GM21528 (cell line): ENCODE measurements at regions not wholly inside any gene's neighbourhood (a gene's known extent, or its start where the extent isn't known, plus 50 kb on each side); places are given as distances from the start of the nearest gene placed in this dataset.

Experiments used
- ATAC-seq: cut with Tn5 transposase; IDR thresholded peaks from one replicate; pipeline ENCODE4 v1.9.1; 2021; ENCODE audit warnings: mild to moderate bottlenecking, moderate library complexity; ENCODE audit not compliant: unreplicated experiment, low FRiP score

DNA sequence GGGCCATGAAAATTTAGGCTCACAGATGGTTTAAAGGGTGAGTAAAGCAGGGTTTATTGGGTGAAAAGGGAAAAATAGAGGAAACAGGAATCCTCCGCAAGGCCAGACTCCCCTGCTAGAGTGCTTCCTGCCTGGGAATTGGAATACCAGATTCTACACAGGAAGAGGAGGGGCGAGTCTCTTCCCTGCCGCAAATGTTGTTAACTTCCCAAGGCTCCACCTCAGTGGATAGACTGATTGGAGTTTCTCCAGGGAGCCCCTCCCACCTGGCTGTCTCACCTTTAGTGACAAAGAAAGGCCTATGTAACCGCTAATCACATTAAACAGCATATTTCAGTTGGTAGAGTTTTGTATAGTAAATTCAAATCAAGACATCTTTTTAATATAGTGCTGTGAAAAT is 1450.1 kb downstream of the KCNT2 start:
- ATAC-seq = no peak

GRCh38 chr1:195153107-195153506 is 1455.1 kb downstream of the KCNT2 start:
- ATAC-seq = no peak

- no peak for ATAC-seq
These were observed 1457.5 kb downstream of the KCNT2 start for GRCh38 chr1:195150768-195151167.

DNA sequence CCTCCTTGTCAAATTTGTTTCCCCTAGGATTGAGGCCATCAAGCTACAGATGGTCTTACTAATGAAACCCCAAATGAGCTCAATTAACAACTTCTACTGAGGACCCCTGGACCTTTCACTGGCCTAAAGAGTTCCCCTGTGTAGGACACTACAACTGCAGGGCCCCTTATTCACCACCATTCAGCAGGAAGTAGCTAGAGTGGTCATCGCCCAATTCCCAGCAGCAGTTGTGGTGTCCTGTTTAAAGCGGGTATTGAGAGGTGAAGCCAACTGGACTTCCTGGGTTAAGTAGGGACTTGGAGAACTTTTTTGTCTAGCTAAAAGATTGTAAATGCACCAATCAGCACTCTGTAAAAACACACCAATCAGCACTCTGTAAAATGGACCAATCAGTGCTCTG is 1466.9 kb downstream of the KCNT2 start:
- no peak for ATAC-seq

DNA sequence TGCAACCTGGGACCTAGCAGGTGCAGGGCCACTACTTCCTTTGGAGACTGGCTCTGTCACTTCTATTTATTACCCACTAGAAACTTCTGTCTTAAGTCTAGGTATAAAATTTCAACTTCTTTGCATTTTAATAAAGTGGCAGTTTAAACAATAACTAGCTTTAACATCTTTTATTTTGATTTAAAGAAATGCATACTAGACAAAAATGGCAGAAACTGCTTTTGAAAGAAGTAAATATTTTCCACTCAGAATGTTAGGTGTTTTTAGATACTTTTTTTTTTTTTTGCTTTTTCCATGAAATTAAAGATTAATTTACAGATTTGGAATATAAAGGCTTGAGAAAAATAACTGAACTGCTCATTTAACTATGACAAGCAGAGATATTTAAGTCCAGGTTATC is 1477.6 kb downstream of the KCNT2 start:
- no peak for ATAC-seq

DNA sequence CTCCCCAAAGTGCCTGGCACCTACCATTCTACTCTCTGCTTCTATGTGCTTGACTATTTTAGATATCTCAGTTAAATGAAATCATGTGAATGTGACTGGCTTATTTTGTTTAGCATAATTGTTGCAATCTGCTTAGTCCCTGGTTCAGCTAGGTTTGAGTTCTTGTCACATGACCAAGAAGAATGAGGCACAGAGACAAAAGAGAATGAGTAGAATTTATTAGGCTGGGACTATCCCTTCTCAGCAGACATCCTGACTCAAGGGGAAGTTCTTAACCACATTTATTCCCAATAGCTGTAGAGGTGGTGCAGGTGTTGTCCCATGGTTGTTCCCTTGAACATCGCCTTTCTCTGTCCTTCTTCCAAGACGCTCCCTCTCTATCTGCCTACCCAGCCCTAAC is 1485.7 kb downstream of the KCNT2 start:
- no peak for ATAC-seq

DNA sequence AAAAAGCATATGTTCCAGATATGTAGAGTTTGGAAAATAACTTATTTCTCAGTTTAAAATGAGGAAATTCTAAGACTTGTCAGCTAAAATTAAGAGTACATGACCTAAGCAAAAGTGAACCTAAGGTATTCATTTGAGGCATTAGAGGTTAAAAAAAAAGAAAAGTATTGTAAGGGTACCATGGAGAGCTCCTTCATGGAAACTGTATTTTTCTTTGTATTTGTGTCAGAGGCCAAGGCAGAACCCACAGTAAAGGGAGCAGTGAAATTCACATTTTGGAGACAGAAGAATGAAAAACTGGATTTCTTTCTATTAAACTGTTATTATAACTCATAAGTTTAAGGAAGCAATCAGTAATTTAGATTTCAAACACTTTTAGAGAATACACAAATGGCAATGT is 1494.8 kb downstream of the KCNT2 start:
- ATAC-seq = no peak

DNA sequence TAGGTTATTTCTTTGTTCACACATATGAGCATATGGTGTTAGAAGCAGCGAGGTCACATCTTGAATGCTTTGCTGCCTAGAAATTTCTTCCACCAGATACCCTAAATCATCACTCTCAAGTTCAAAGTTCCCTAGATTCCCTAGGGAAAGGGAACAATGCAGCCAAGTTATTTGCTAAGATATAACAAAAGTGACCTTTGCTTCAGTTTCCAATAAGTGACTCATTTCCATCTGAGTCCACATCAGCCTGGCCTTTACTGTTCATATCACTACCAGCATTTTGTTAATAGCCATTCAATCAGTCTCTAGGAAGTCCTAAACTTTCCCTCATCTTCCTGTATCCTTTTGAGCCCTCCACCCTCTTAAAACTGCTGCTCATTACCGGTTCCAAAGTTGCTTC is 1502.5 kb downstream of the KCNT2 start:
- ATAC-seq = no peak

- ATAC-seq = no peak
These were observed 1503.0 kb downstream of the KCNT2 start for GRCh38 chr1:195105281-195105680.

GRCh38 chr1:195097316-195097715 is 1510.9 kb downstream of the KCNT2 start:
- no peak for ATAC-seq

DNA sequence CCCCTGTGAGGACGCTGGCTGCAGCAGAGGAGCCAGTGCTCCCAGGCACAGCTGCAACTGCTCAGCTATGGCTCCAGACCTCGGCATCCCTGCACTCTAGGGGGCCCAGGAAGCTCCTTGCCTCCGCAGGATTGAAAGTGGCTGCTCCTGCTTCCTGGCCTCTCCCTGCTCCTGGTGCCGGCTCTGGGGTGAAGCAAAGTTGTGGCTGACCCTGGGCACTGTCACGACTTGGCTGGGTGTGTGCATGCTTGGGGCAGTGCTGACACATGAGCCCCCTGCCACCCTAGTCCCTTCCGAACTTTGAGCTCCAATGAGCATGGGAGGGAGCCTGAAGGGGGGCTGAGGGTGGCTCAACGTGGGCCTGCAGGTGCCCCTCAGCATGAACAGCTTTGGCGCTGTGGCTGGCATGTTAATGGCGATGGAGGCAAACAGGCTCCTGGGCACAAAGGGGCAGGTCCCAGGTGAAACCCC is 1512.2 kb downstream of the KCNT2 start:
- ATAC-seq = no peak

DNA sequence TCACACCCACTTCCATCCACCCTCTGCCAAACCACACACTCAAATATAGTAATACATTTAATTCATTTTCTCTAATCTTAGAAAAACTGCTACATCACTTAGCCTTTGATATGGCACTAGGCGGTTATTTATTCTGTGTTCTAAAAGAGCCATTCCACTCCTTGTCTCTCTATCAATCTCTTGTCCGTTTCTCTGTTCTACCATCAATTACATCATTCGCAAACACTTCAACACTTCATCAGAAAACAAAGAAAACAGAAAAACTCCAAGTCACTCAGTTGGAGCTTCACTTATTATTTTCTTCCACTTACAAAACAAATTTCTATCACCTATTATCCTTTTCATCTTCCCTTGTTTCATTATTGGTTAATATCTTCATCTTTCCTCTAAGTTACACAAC is 1523.0 kb downstream of the KCNT2 start:
- no peak for ATAC-seq

- no peak for ATAC-seq
These were observed 1526.1 kb downstream of the KCNT2 start for GRCh38 chr1:195082183-195082582.

GRCh38 chr1:195076682-195077081 is 1531.6 kb downstream of the KCNT2 start:
- no peak for ATAC-seq

DNA sequence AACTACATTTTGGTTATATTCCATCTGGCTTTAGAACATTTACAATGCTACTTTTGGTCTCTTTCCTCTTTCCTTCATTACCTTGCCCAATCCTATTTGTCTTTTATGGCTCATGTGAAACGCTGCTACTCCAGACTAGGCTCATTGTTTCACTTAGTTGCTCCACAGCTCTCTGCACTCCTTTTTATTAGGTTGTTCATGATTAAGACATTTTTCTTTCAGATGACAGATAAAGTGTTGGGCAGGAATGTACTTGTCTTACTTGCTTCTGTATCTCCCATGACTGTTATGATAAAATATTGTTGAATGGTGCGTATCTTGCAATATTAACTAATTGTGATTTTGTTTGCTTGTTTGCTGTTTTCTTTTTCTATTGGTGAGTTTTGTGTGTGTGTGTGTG is 1532.3 kb downstream of the KCNT2 start:
- ATAC-seq = no peak

DNA sequence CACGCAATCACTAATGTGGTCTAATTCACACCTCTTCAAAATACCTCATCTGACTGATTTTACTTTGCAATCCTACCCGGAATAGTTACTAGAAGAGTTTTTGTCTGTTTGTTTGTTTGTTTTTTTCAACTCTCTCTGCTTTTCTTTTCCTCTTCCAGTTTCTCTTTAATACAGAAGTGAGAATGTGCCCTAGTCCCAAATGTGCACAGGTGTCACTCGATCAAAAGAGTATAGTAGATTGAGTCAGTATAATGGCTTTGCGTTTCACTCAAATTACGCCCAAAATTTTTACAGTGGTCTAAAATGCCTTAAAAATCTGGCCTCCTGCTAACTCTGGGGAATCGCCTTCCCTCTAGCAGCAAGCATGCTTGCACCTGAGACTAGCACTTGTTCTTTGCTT is 1536.8 kb downstream of the KCNT2 start:
- ATAC-seq = no peak

DNA sequence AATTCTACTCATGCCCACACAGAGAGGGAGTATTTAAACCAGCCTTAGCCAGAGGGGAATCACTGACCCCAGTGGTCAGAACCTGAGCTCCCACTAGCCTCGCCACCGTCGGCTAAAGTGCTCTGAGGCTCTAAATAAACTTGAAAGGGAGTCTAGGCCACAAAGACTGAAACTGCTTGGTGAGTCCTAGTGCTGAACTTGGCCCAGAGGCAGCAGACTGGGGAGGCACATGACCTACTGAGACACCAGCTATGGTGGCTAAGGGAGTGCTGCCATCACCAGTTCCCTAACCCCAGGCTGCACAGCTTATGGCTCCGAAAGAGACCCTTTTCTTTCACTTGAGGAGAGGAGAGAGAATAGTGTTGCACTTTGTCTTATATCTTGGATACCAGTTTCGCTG is 1542.8 kb downstream of the KCNT2 start:
- no peak for ATAC-seq

GRCh38 chr1:195064358-195064757 is 1543.9 kb downstream of the KCNT2 start:
- ATAC-seq = no peak

GRCh38 chr1:195054217-195054687 is 1554.0 kb downstream of the KCNT2 start:
- ATAC-seq = no peak

DNA sequence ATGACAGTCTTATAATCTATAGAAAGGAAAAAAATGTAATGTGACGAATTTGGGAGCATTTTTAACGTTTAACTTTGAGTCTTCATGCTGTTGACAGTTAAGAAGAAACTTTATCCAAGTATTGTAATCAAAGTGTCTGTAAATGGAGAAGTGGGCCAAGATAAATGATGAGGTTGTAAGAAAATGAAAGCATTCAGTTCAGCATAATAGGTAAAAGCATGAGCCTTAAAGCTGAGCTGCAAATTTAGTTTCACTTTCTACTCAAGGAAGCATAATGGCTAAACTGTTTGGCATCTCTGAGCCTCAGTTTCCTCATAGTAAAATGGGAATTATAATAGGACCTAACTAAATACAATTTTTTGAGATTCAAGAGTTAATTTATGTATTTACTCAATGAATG is 1554.8 kb downstream of the KCNT2 start:
- no peak for ATAC-seq

- no peak for ATAC-seq
These were observed 1560.5 kb downstream of the KCNT2 start for GRCh38 chr1:195047772-195048171.

- ATAC-seq = no peak
These were observed 1563.2 kb downstream of the KCNT2 start for GRCh38 chr1:195045072-195045471.

DNA sequence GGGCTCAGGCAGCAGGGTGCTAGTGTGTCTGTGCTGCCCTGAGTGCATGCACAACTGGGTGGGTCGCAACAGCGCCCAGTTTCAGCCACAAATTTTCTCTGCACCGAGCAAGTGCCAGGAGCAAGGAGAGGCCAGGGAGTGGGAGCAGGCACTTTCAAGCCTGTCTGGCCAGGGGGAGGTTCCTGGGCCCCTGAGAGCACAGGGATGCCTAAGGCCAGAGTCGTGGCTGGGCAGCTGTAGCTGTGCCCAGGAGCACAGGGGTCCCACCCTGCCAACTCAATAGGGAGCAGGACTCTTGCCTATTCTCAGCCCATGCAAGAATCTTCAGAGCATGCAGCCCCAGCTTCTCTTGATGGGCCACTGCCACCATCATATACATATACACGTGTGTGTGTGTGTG is 1577.4 kb downstream of the KCNT2 start:
- ATAC-seq = no peak
